ENCODE measurements at regions not wholly inside any gene's neighbourhood (a gene's known extent, or its start where the extent isn't known, plus 50 kb on each side); places are given as distances from the start of the nearest gene placed in this dataset.

- DNase-seq (ENCODE audit: low read depth in 1 of 2, low spot score in 1 of 2), result no peak
- H3K4me1 ChIP-seq (ENCODE audit: low read depth), result no peaks in the 10 kb centered on the region
- H3K9me3 ChIP-seq (ENCODE audit: low read depth), result no peaks in the 10 kb centered on the region
- no peak overlapping the region for H3K27ac ChIP-seq
- no peak for TF ChIP-seq CTCF (IDR thresholded peaks at IDR 0.05; ENCODE audit: low read depth, low read length)
- no peaks in the 10 kb centered on the region for H3K27me3 ChIP-seq
- no peak overlapping the region for H3K4me3 ChIP-seq
- H3K36me3 ChIP-seq, result no peaks in the 10 kb centered on the region
Observed at GRCh38 chr4:29908276-29908675, 811.9 kb upstream of the PCDH7 start.

- DNase-seq (ENCODE audit: low read depth in 1 of 2, low spot score in 1 of 2), result peak in 1 of 2 donors; percentile 34
- TF ChIP-seq CTCF (IDR thresholded peaks at IDR 0.05; ENCODE audit: low read depth, low read length), result no peak
- Histone ChIP-seq H3K4me1 (ENCODE audit: low read depth) (no peaks in the 10 kb centered on the region), H3K9me3 (ENCODE audit: low read depth) (no peaks in the 10 kb centered on the region), H3K27me3 (no peaks in the 10 kb centered on the region), H3K27ac (no peak overlapping the region), H3K36me3 (no peaks in the 10 kb centered on the region), H3K4me3 (no peak overlapping the region)
Observed at GRCh38 chr4:29927895-29928294, 792.3 kb upstream of the PCDH7 start.

GRCh38 chr4:29948451-29948850 is 771.7 kb upstream of the PCDH7 start:
- no peak for TF ChIP-seq CTCF (IDR thresholded peaks at IDR 0.05; ENCODE audit: low read depth, low read length)
- DNase-seq (ENCODE audit: low read depth in 1 of 2, low spot score in 1 of 2), result no peak
- H3K27me3 ChIP-seq, result no peaks in the 10 kb centered on the region

GRCh38 chr4:29948858-29949257 is 771.3 kb upstream of the PCDH7 start:
- no peaks in the 10 kb centered on the region for H3K36me3 ChIP-seq
- H3K27ac ChIP-seq, result no peak overlapping the region
- H3K4me3 ChIP-seq, result no peak overlapping the region
- no peak for DNase-seq (ENCODE audit: low read depth in 1 of 2, low spot score in 1 of 2)
- H3K27me3 ChIP-seq, result no peaks in the 10 kb centered on the region
- TF ChIP-seq CTCF (IDR thresholded peaks at IDR 0.05; ENCODE audit: low read depth, low read length), result no peak
- no peaks in the 10 kb centered on the region for H3K9me3 ChIP-seq (ENCODE audit: low read depth)
- no peaks in the 10 kb centered on the region for H3K4me1 ChIP-seq (ENCODE audit: low read depth)

More at GRCh38 chr4:29948451-29948850, 771.7 kb upstream of the PCDH7 start:
- H3K9me3 ChIP-seq (ENCODE audit: low read depth), result no peaks in the 10 kb centered on the region
- H3K4me3 ChIP-seq, result no peak overlapping the region
- H3K36me3 ChIP-seq, result no peaks in the 10 kb centered on the region
- no peaks in the 10 kb centered on the region for H3K4me1 ChIP-seq (ENCODE audit: low read depth)
- no peak overlapping the region for H3K27ac ChIP-seq

- H3K4me3 ChIP-seq, result no peak overlapping the region
- H3K27me3 ChIP-seq, result no peaks in the 10 kb centered on the region
- H3K9me3 ChIP-seq (ENCODE audit: low read depth), result no peaks in the 10 kb centered on the region
- TF ChIP-seq CTCF (IDR thresholded peaks at IDR 0.05; ENCODE audit: low read depth, low read length), result no peak
- no peak for DNase-seq (ENCODE audit: low read depth in 1 of 2, low spot score in 1 of 2)
- H3K27ac ChIP-seq, result no peak overlapping the region
- no peaks in the 10 kb centered on the region for H3K4me1 ChIP-seq (ENCODE audit: low read depth)
- no peaks in the 10 kb centered on the region for H3K36me3 ChIP-seq
Observed at GRCh38 chr4:29966386-29966785, 753.8 kb upstream of the PCDH7 start.

- Histone ChIP-seq H3K4me3 (no peak overlapping the region), H3K27me3 (no peaks in the 10 kb centered on the region), H3K27ac (no peak overlapping the region), H3K36me3 (no peaks in the 10 kb centered on the region), H3K4me1 (ENCODE audit: low read depth) (no peaks in the 10 kb centered on the region), H3K9me3 (ENCODE audit: low read depth) (no peaks in the 10 kb centered on the region)
- DNase-seq (ENCODE audit: low read depth in 1 of 2, low spot score in 1 of 2), result peak in 1 of 2 donors; percentile 41
- TF ChIP-seq CTCF (IDR thresholded peaks at IDR 0.05; ENCODE audit: low read depth, low read length), result no peak
Observed at GRCh38 chr4:29970626-29971025, 749.5 kb upstream of the PCDH7 start.
